Heart left ventricle (tissue), 16 donors: ENCODE measurements at regions not wholly inside any gene's neighbourhood (a gene's known extent, or its start where the extent isn't known, plus 50 kb on each side); places are given as distances from the start of the nearest gene placed in this dataset.

ENCODE experiments used
- ATAC-seq, 4 donors: fragments of 200-7000 bp; cut with Tn5 transposase; one replicate each; pipeline ENCODE4 v1.9.1; 2020 to 2022; ENCODE audit warnings: moderate library complexity in 4 of 4, mild to moderate bottlenecking in 3 of 4, moderate number of reproducible peaks in 1 of 4
- DNase-seq, 5 donors: peaks; one replicate each; pipeline ENCODE4 v3.0.0-alpha.2; 2020
- H3K27ac ChIP-seq, 12 donors: fragments of 200-600 bp; sonication (generic) in 4 of 12; one replicate each; pipeline versions ENCODE4 v1.5.0 to v1.8.0; 2016 to 2022; ENCODE audit warnings: mild to moderate bottlenecking in 2 of 12
- H3K27me3 ChIP-seq, 9 donors: fragments of 200-600 bp; sonication (generic) in 2 of 9; one replicate each; pipeline versions ENCODE4 v1.5.1 to v1.8.0; 2016 to 2022; ENCODE audit warnings: mild to moderate bottlenecking in 3 of 9
- H3K36me3 ChIP-seq, 9 donors: fragments of 200-600 bp; sonication (generic) in 2 of 9; one replicate each; pipeline versions ENCODE4 v1.5.0 to v1.8.0; 2018 to 2022; ENCODE audit warnings: mild to moderate bottlenecking in 2 of 9
- H3K4me1 ChIP-seq, 12 donors: fragments of 200-600 bp; sonication (generic) in 4 of 12; one replicate each; pipeline versions ENCODE4 v1.5.0 to v1.8.0; 2016 to 2022; ENCODE audit warnings: mild to moderate bottlenecking in 3 of 12
- H3K4me3 ChIP-seq, 12 donors: fragments of 200-600 bp; sonication (generic) in 4 of 12; one replicate each; pipeline versions ENCODE4 v1.5.0 to v1.8.0; 2017 to 2022; ENCODE audit warnings: mild to moderate bottlenecking in 9 of 12, moderate library complexity in 4 of 12
- H3K9me3 ChIP-seq, 12 donors: fragments of 200-600 bp; sonication (generic) in 4 of 12; one replicate each; pipeline versions ENCODE4 v1.5.0 to v1.8.0; 2016 to 2022; ENCODE audit warnings: mild to moderate bottlenecking in 1 of 12
- CTCF ChIP-seq, 12 donors: fragments of 200-600 bp; sonication (generic) in 4 of 12; IDR thresholded peaks; one replicate each; pipeline versions ENCODE4 v1.5.0 to v1.8.0; 2018 to 2022; ENCODE audit warnings: antibody characterized with exemption in 12 of 12, mild to moderate bottlenecking in 5 of 12
- POLR2A ChIP-seq, 2 donors: fragments of 450-650 bp; IDR thresholded peaks; one replicate each; pipeline ENCODE4 v1.6.1; 2017; ENCODE audit warnings: antibody characterized with exemption in 2 of 2, mild to moderate bottlenecking in 2 of 2, moderate library complexity in 2 of 2
- WGBS, 4 donors: extraction: QIAGEN DNeasy Blood & Tissue Kit in 2 of 4; methylation state at CpG; one replicate each; pipeline versions ENCODE4 v1.1.5 to v1.1.7; 2013 to 2018; 5-methylcytosine and 5-hydroxymethylcytosine counted together
- intact Hi-C, 10 donors: fragments of 100-400 bp; cut with DNase I; formaldehyde crosslinking; loops; one replicate each; pipeline versions ENCODE4 v1.11.1 to v1.14.2; 2022
- donor health status: ischemic (EF 13 %, LVEDD 7.1; RV severe dilation, severe dysfunction).
- donor health status: healthy with polysubstance abuse.
- donor health status: DM: no; HTN: yes; CAD: no.
- donor health status: DM: no; HTN: no; CAD: no.
- donor health status: ischemic (EF 25% LVEDD 6.9; RV normal size, moderate dysfunction).
- donor health status: ischemic (EF 25% LVEDD 5.7; RV mildly dilated, moderate dysfunction).
- donor health status: healthy.
- donor health status: DM: yes; HTN: yes; CAD: no.
- donor health status: ischemic (EF 35%, LVEDD 5.7; RV mildly dilated, moderate dysfunction).
- donor health status: nonischemic (EF 11% LVEDD 7.7; RV severe dilation, severe dysfunction).
- donor health status: DM: yes; HTN: yes; CAD: no.
- donor health status: PGD.
- donor health status: ischemic (EF 29% LVEDD 5.4; RV normal size, mild dysfunction).
- donor health status: nonischemic (EF 23%, LVEDD 6.1; RV moderate dilation, normal function).

GRCh38 chr3:193946945-193947344, 189.0 kb upstream of the HES1 start:
- 38 to 54% (median 46%) methylated on average over 5 of the region's 5 CpGs for WGBS, 4 donors
- no peak for TF ChIP-seq CTCF (IDR thresholded peaks at IDR 0.05)
- TF ChIP-seq POLR2A (IDR thresholded peaks at IDR 0.05): no peak
- Histone ChIP-seq H3K4me1 (peaks cover 0 to 7% (median 0%) of the 10 kb centered on the region in 12 donors), H3K36me3 (no peaks in the 10 kb centered on the region), H3K4me3 (no peak overlapping the region), H3K27me3 (peaks cover 0 to 25% (median 0%) of the 10 kb centered on the region in 9 donors), H3K9me3 (no peaks in the 10 kb centered on the region), H3K27ac (no peak overlapping the region)
- ATAC-seq (peak in 2 of 4 donors; percentile 30 to 31), DNase-seq (no peak)
- intact Hi-C loops: no loop called here

GRCh38 chr3:193947596-193947995, 188.4 kb upstream of the HES1 start:
- Histone ChIP-seq H3K27me3 (peaks cover 0 to 24% (median 0%) of the 10 kb centered on the region in 9 donors), H3K4me3 (no peak overlapping the region), H3K9me3 (no peaks in the 10 kb centered on the region), H3K4me1 (peaks cover 0 to 7% (median 0%) of the 10 kb centered on the region in 12 donors), H3K27ac (no peak overlapping the region), H3K36me3 (no peaks in the 10 kb centered on the region)
- WGBS, 4 donors: 69 to 81% (median 77%) methylated on average over 6 of the region's 6 CpGs
- intact Hi-C loops: no loop called here
- no peak for DNase-seq
- no peak for ATAC-seq
- TF ChIP-seq CTCF (IDR thresholded peaks at IDR 0.05) (no peak), POLR2A (IDR thresholded peaks at IDR 0.05) (no peak)

- Histone ChIP-seq H3K36me3 (no peaks in the 10 kb centered on the region), H3K9me3 (peaks cover 0 to 4% (median 0%) of the 10 kb centered on the region in 12 donors), H3K27ac (no peak overlapping the region), H3K4me3 (no peak overlapping the region), H3K4me1 (peaks cover 0 to 7% (median 0%) of the 10 kb centered on the region in 12 donors), H3K27me3 (peaks cover 0 to 24% (median 0%) of the 10 kb centered on the region in 9 donors)
- DNase-seq: no peak
- TF ChIP-seq CTCF (IDR thresholded peaks at IDR 0.05) (no peak), POLR2A (IDR thresholded peaks at IDR 0.05) (no peak)
- WGBS, 4 donors: 76 to 79% (median 78%) methylated on average over 3 of the region's 3 CpGs
- intact Hi-C loops: no loop called here
- ATAC-seq: no peak
These were observed 187.5 kb upstream of the HES1 start for GRCh38 chr3:193948459-193948858.

- Histone ChIP-seq H3K27me3 (peaks cover 0 to 12% (median 0%) of the 10 kb centered on the region in 9 donors), H3K36me3 (no peaks in the 10 kb centered on the region), H3K9me3 (peaks cover 0 to 29% (median 14%) of the 10 kb centered on the region in 12 donors), H3K4me3 (no peak overlapping the region), H3K27ac (no peak overlapping the region), H3K4me1 (peaks cover 0 to 7% (median 0%) of the 10 kb centered on the region in 12 donors)
- ATAC-seq (no peak), DNase-seq (no peak)
- TF ChIP-seq POLR2A (IDR thresholded peaks at IDR 0.05): no peak
- intact Hi-C loops: no loop called here
- WGBS, 4 donors: 92 to 99% (median 94%) methylated on average over 1 of the region's 1 CpG
These were observed 184.1 kb upstream of the HES1 start for GRCh38 chr3:193951859-193952258.

GRCh38 chr3:193954752-193955151, 181.2 kb upstream of the HES1 start:
- H3K9me3 ChIP-seq: peaks cover 0 to 29% (median 14%) of the 10 kb centered on the region in 12 donors
- H3K4me1 ChIP-seq: no peaks in the 10 kb centered on the region
- peaks cover 0 to 20% (median 4%) of the 10 kb centered on the region in 9 donors for H3K27me3 ChIP-seq
- intact Hi-C loops: no loop called here
- no peak overlapping the region for H3K27ac ChIP-seq
- no peaks in the 10 kb centered on the region for H3K36me3 ChIP-seq
- no peak for DNase-seq
- H3K4me3 ChIP-seq: no peak overlapping the region
- TF ChIP-seq POLR2A (IDR thresholded peaks at IDR 0.05): no peak
- no peak for TF ChIP-seq CTCF (IDR thresholded peaks at IDR 0.05)
- ATAC-seq: no peak
